Activated CD8-positive, alpha-beta memory T cell treated with anti-CD3 and anti-CD28 coated beads for 4 hours (primary cell): ENCODE measurements at regions not wholly inside any gene's neighbourhood (a gene's known extent, or its start where the extent isn't known, plus 50 kb on each side); places are given as distances from the start of the nearest gene placed in this dataset.

Experiments used
- DNase-seq, 2 donors: peaks; one replicate each; pipeline ENCODE4 v3.0.0-alpha.2; 2020; ENCODE audit warnings: low read depth in 2 of 2

DNA sequence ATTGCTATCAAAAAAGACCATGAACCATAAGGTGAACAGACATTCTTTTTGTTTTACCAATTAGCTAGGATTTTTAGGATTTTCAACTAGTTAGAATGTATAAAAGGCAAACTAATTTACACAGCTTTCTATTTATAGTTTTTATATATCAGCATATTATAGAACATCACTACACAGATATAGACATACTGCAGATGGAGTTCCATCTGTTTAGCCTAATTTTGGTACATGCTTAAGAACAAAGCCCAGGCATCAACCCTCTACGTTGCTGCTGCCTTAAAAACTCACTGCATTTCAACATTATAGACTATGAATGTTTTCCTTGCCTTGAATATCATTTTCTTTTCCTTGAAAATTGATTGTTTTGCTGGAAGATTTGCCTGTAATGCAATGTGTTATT, 2227.5 kb upstream of the C9orf72 start:
- no peak for DNase-seq

GRCh38 chr9:29802454-29802853, 2229.2 kb upstream of the C9orf72 start:
- DNase-seq = no peak

DNA sequence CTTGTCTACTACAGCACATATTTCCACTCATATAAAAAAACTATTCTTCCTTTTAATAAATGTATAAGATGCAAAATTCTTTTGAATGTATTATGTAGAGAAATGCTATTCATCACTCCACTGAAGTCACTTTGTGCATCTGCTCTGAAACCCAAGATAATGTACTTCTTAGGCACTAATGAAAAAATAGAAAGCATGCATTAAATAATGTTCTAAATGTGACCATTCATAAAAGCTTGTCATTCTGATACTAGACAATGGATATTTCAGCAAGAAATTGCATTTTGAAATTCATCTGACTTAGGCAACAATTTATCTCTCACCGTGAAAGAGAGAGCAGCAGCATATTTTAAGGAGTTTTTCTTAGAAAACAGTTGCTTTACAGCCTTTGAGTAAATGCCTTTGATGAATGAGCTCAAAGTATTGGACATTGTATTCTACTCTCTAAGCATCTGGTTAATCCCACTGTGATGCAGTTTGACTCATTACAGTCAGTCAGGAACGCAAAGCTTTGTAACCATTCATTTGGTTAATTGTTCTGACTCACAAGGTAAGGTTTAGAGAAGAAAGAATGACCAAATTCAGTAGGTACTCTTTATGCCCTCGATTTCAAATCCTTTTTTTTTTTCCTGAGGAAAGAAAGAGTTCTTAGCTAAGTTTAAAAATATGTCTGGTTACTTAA, 2233.8 kb upstream of the C9orf72 start:
- no peak for DNase-seq

DNA sequence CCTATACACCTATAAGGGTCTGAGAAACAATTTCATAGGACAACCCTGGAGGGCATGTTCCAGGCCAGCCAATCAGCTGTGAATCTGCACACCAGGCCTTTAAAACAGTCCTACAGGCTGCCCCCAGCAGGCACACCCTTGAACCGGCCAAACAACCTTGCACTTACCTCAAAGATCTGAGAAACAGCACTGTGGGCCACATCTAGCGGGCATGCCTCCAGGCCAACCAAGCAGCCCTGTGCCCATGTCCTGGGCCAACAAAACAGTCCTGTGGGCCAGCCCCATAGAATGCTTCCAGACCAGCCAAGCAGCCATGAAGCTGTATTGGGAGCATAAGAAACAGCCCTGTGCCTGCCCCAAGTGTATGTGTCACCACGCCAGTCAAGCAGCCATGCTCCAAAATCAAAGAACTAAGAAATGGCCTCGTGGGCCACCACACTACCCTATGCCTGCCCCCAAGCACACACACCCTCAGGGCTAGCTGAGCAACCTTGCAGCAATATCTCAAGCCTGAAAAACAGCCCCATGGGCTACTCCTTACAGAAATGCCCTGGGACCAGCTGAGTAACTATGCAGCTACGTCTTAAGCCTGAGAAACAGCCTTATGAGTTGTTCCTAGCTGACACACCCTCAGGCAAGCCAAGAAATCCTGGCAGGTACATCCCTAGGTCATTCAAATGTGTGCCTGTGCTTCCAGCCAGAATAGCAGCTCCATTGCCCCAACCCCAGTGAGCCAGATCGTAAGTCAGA, 2243.8 kb upstream of the C9orf72 start:
- DNase-seq = no peak

DNA sequence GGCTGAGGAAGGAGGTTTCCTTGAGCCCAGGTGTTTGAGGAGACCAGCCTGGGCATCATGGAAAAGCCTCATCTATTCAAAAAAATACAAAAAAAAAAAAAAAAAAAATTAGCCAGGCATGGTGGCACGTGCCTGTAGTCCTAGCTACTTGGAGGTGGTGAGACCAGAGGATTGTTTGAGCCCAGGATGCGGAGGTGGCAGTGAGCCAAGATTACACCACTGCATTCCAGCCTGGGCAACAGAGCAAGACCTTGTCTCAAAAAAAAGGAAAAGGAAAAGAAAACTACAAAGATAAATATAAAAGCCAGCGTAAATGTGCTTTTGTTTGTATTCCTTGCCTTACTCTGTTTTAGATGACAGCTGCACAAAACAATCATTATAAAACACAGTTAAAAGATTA, 2249.2 kb upstream of the C9orf72 start:
- DNase-seq = no peak

GRCh38 chr9:29826421-29826820, 2253.1 kb upstream of the C9orf72 start:
- no peak for DNase-seq

- no peak for DNase-seq
Observed at GRCh38 chr9:29830821-29831220, 2257.5 kb upstream of the C9orf72 start.

DNA sequence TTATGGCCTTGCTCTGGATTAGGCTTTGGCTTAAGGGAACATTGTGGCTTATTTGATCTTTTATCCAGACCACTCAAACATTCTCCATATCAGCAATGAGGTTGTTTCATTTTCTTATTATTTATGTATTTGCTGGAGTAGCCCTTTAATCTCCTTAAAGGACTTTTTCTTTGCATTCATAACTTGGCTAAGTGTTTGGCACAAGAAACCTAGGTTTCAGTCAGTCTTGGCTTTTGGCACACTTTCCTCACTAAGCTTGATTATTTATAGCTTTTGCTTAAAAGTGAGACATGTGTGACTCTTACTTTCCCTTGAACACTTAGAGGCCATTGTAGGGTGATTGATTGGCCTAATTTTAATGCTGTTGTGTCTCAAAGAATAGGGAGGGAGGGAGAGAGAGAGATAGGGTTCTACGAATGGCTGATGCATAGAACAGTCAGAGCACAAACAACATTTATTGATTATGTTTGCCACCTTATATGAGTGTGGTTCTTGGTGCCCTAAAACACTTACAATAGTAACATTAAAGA, 2265.3 kb upstream of the C9orf72 start:
- DNase-seq = no peak

- DNase-seq = no peak
Observed at GRCh38 chr9:29844251-29844650, 2271.0 kb upstream of the C9orf72 start.

DNA sequence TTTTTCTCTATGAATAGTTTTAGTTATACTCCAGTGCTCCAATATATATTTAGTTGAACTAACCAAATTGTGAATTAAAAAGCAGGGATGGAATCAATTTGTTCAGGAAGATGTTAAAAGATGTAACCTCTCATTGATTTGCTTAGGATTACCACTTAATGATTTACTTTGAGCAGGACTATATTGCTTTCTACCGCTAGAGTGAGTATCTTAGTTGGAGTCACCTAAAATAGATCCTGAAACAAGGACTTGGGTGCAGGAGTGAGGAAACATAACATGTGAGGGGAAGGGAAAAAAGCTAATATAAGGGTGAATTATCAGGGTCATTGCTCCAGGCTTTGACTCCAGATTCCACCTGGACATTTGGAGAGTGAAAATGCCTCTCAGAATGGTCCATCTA, 2277.4 kb upstream of the C9orf72 start:
- no peak for DNase-seq

DNA sequence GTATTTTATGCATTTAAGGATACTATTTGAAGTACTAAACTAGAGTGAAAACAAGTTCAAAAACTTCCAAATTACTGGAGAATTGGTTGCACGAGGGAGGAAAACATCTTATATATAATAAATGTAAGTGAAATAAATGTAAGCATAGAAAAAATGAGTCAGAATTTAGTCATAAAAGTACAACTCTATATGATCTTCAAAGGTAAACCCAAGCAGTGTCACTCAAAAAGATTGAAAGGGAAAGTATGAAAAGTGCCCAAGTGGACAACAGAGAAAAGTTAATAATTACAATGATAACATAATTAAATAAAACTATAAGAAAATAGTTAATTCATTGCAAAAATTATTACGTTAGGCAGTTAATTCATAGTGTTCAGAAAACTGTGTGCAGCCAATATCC, 2288.5 kb upstream of the C9orf72 start:
- DNase-seq = no peak

- DNase-seq = no peak
Observed at GRCh38 chr9:29865764-29866313, 2292.6 kb upstream of the C9orf72 start.

GRCh38 chr9:29866556-29866955, 2293.3 kb upstream of the C9orf72 start:
- no peak for DNase-seq

DNA sequence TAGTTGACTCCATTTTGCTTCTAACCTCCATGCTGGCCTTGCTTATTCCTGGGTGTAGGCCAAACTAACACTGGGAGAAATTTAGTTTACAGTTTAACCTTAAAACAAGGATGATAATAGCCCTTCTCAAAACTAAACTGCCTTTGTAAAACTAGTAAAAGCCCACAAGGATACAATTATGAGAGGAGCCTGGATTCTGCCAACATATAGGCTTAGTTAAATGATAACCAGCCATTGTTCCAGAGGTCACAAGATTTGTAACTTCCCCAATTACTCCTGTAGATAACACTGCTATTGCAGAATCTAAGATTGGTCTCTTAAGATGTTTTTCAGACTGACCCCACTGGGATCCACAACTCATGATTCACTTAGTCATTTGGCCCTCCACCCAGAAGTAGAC, 2300.3 kb upstream of the C9orf72 start:
- DNase-seq = no peak

GRCh38 chr9:29875547-29875946, 2302.3 kb upstream of the C9orf72 start:
- no peak for DNase-seq

DNA sequence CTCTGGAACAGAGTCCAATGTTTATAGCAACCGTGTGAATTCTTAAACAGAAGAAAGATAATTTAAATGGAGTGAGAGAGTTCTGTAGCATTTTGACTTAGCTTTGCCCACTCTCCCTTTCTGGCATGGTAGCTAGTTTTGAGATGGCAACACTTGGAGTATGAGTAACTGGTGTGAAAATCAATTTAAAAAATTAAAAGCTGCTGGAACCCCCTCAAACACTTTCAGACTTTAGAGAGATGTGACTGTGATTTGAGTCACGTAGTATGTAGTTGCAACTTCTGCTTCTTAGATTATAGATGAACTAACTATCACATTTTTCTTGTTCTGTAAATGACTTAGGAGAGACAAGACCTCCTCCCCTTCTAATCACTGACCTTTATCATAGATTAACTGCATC, 2309.5 kb upstream of the C9orf72 start:
- DNase-seq = no peak

DNA sequence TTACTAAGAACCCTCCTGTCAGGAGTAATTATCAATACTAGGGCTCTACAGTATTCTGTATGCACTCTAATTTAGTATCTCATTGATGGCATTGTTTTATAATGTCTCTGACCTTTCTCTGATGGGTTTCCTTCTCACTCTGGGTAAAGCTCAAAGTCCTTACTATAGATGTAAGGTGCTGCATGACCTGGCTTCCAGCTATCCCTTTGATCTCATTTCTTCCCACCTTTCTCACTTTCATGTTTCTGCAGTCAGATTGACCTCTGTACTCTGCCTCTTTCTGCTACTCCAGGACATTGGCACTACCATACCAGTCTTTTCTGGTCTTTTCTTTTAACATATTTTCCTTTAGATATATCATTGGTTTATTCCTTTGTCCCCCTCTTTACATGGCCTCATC, 2332.8 kb upstream of the C9orf72 start:
- DNase-seq = no peak

GRCh38 chr9:29928072-29928471, 2354.8 kb upstream of the C9orf72 start:
- DNase-seq = no peak

DNA sequence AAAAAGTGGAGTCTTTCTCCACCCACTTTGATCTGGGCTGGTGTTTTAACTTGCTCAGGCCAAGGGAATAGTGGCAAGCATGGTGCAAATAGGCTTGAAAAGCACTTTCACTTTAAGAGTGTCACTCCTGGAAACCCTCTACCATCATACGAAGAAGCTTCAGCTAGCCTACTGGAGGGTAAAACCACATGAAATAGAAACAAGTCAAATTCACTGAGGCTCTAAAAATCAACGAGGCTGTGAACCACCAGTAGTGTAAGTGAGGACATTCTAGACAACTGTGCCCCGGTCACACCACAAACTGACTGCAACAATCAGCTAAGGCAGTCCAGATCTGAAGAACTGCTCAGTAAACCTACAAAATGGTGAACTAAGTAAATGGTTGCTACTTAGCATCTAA, 2366.3 kb upstream of the C9orf72 start:
- no peak for DNase-seq

DNA sequence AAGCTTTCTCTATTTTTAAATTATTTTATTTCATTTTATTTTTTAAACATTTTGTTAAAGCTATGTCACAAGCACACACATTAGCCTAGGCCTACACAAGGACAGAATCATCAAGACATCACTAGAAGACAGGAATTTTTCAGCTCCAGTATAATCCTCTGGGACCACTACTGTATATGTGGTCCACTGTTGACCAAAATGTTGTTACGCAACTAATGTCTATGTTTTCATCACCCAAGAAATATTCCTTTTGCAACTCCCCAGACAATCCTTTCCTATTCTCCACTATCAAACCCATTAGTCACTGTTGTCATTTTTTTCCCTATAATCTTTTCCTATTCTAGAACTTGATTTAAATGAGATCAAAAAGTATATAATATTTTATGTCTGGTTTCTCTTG, 2371.7 kb upstream of the C9orf72 start:
- no peak for DNase-seq

DNA sequence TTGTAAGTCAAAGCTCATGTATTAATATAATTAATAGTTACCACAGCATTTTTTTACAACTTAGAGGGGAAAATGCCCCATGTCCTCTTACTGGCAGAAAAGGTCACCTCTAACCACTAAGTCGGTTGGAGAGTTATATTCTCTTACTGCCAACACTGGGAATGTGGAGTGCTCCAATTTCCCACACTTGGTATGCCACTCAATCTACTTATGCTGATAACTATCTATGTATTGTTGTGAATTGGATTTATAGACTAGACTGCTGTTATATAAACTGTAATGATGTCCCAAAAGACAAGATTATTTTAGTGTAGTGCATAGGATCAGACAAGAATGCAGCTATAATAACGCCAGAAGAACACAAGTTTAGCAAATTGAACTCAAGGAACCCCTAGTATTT, 2385.2 kb upstream of the C9orf72 start:
- no peak for DNase-seq

DNA sequence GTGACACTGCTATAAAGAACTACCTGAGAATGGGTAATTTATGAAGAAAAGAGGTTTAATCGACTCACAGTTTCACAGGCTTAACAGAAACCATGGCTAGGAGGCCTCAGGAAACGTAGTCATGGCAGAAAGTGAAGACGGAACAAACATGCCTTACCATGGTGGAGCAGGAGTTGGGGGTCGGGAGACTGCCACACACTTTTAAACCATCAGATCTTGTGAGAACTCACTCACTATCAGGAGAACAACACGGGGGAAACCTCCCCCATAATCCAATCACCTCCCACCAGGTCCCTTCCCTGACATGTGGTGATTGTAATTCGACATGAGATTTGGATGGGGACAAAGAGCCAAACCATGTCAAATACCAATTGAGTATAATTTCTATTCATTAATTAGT, 2392.6 kb upstream of the C9orf72 start:
- no peak for DNase-seq

GRCh38 chr9:29966247-29966646, 2393.0 kb upstream of the C9orf72 start:
- no peak for DNase-seq
